ENCODE measurements at regions not wholly inside any gene's neighbourhood (a gene's known extent, or its start where the extent isn't known, plus 50 kb on each side); places are given as distances from the start of the nearest gene placed in this dataset.

- no peak for TF ChIP-seq CTCF (IDR thresholded peaks at IDR 0.05)
- no peaks in the 10 kb centered on the region for H3K4me1 ChIP-seq
- no peaks in the 10 kb centered on the region for H3K36me3 ChIP-seq (ENCODE audit: control insufficient read depth, insufficient read depth, low read length)
- H2AFZ ChIP-seq, result no peak overlapping the region
- H3K4me3 ChIP-seq (ENCODE audit: low read depth, low read length), result no peak overlapping the region
- no peak overlapping the region for H3K4me2 ChIP-seq (ENCODE audit: low read length)
- no peaks in the 10 kb centered on the region for H3K9me3 ChIP-seq (ENCODE audit: control insufficient read depth, low read length)
- H3K9ac ChIP-seq, result no peak overlapping the region
- H3K79me2 ChIP-seq, result no peaks in the 10 kb centered on the region
- H3K27ac ChIP-seq, result no peak overlapping the region
- H3K27me3 ChIP-seq (ENCODE audit: control insufficient read depth, insufficient read depth, low read length), result no peaks in the 10 kb centered on the region
Measured at GRCh38 chr2:16738361-16739225, 73.0 kb upstream of the CYRIA start.

GRCh38 chr2:16737812-16738211 is 72.2 kb upstream of the CYRIA start:
- Histone ChIP-seq H3K79me2 (no peaks in the 10 kb centered on the region), H2AFZ (no peak overlapping the region), H3K9me3 (ENCODE audit: control insufficient read depth, low read length) (no peaks in the 10 kb centered on the region), H3K4me2 (ENCODE audit: low read length) (no peak overlapping the region), H3K4me3 (ENCODE audit: low read depth, low read length) (no peak overlapping the region), H3K27me3 (ENCODE audit: control insufficient read depth, insufficient read depth, low read length) (no peaks in the 10 kb centered on the region), H3K9ac (no peak overlapping the region), H3K4me1 (no peaks in the 10 kb centered on the region), H3K36me3 (ENCODE audit: control insufficient read depth, insufficient read depth, low read length) (no peaks in the 10 kb centered on the region), H3K27ac (no peak overlapping the region)
- TF ChIP-seq CTCF (IDR thresholded peaks at IDR 0.05), result no peak

- no peaks in the 10 kb centered on the region for H3K4me1 ChIP-seq
- H3K27ac ChIP-seq, result no peak overlapping the region
- TF ChIP-seq CTCF (IDR thresholded peaks at IDR 0.05), result no peak
- no peak overlapping the region for H3K4me2 ChIP-seq (ENCODE audit: low read length)
- no peaks in the 10 kb centered on the region for H3K79me2 ChIP-seq
- H3K36me3 ChIP-seq (ENCODE audit: control insufficient read depth, insufficient read depth, low read length), result no peaks in the 10 kb centered on the region
- no peak overlapping the region for H2AFZ ChIP-seq
- no peak overlapping the region for H3K4me3 ChIP-seq (ENCODE audit: low read depth, low read length)
- no peak overlapping the region for H3K9ac ChIP-seq
- no peaks in the 10 kb centered on the region for H3K9me3 ChIP-seq (ENCODE audit: control insufficient read depth, low read length)
- H3K27me3 ChIP-seq (ENCODE audit: control insufficient read depth, insufficient read depth, low read length), result no peaks in the 10 kb centered on the region
Measured at GRCh38 chr2:16736633-16737032, 71.0 kb upstream of the CYRIA start.

GRCh38 chr2:16729335-16729734 is 63.7 kb upstream of the CYRIA start:
- H3K27ac ChIP-seq, result no peak overlapping the region
- no peak for TF ChIP-seq CTCF (IDR thresholded peaks at IDR 0.05)

More at GRCh38 chr2:16729335-16729734, 63.7 kb upstream of the CYRIA start:
- Histone ChIP-seq H3K4me2 (ENCODE audit: low read length) (no peak overlapping the region), H3K4me1 (no peaks in the 10 kb centered on the region), H2AFZ (no peak overlapping the region), H3K27me3 (ENCODE audit: control insufficient read depth, insufficient read depth, low read length) (no peaks in the 10 kb centered on the region), H3K79me2 (no peaks in the 10 kb centered on the region), H3K9ac (no peak overlapping the region), H3K9me3 (ENCODE audit: control insufficient read depth, low read length) (no peaks in the 10 kb centered on the region), H3K4me3 (ENCODE audit: low read depth, low read length) (no peak overlapping the region), H3K36me3 (ENCODE audit: control insufficient read depth, insufficient read depth, low read length) (no peaks in the 10 kb centered on the region)

All from parathyroid adenoma (tissue), 2 donors.